ENCODE measurements at regions not wholly inside any gene's neighbourhood (a gene's known extent, or its start where the extent isn't known, plus 50 kb on each side); places are given as distances from the start of the nearest gene placed in this dataset.

DNA sequence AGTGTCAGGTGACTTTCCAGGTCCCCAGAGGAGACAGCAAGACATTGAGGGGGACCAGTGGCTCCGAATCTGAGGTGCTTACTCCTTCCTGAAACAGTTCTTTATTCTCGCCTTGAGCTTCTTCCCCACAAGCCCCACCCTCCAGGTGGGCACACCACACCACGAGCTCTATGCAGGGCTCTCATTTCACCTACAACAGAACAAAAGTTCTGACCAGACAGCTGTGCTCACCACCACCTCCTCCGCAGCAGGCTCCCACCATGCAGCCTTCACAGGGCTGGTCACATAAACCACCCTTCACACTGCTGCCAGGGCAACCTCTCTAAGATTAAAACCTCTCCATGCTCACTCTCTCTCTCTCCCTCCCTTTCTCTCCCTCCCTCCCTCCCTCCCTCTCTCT is 384.5 kb upstream of the ARID1B start:
- Histone ChIP-seq H2AFZ (ENCODE audit: low read depth, low read length, poor library complexity, severe bottlenecking) (no peak overlapping the region), H3K4me1 (ENCODE audit: control insufficient read depth in 1 of 2, insufficient read depth in 2 of 2, low read length in 2 of 2) (no peaks in the 10 kb centered on the region), H3K9me2 (ENCODE audit: insufficient read depth) (no peaks in the 10 kb centered on the region), H3K27me3 (ENCODE audit: insufficient read depth, low read length) (no peaks in the 10 kb centered on the region), H3K4me2 (ENCODE audit: low read length) (no peak overlapping the region), H3K9ac (ENCODE audit: low read length) (no peak overlapping the region), H3K4me3 (replicated peaks in 1 of 2; ENCODE audit: low read depth in 1 of 2, low read length in 2 of 2) (no peak overlapping the region), H3K36me3 (ENCODE audit: control insufficient read depth in 1 of 2, insufficient read depth in 2 of 2, low read length in 2 of 2) (no peaks in the 10 kb centered on the region), H3K9me3 (ENCODE audit: control insufficient read depth in 1 of 2, insufficient read depth in 1 of 2, low read depth in 1 of 2, low read length in 2 of 2) (no peaks in the 10 kb centered on the region), H3K79me2 (ENCODE audit: insufficient read depth, low read length) (no peaks in the 10 kb centered on the region), H4K20me1 (ENCODE audit: insufficient read depth) (no peaks in the 10 kb centered on the region), H3K27ac (ENCODE audit: low read depth, low read length) (no peak overlapping the region)
- RAD21 ChIA-PET (ENCODE audit: low non-redundant PET in 1 of 2, low total read pairs in 2 of 2, uncharacterized antibody in 2 of 2, unreplicated experiment in 2 of 2): no interaction called here
- no peak for DNase-seq (ENCODE audit: low read depth, low spot score)
- CTCF ChIA-PET: no interaction called here
- POLR2A ChIA-PET: no interaction called here
- intact Hi-C loops (cut with micrococcal nuclease): no loop called here
- no peak for ATAC-seq
- BruUV-seq (replicated peaks): no TSS peak
- TF ChIP-seq, protein P1, sequence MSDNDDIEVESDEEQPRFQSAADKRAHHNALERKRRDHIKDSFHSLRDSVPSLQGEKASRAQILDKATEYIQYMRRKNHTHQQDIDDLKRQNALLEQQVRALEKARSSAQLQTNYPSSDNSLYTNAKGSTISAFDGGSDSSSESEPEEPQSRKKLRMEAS (IDR thresholded peaks at IDR 0.05): no peak
- TF ChIP-seq ELF1 (IDR thresholded peaks at IDR 0.05; ENCODE audit: borderline replicate concordance, low read depth): no peak
- no peak for TF ChIP-seq ATF3 (IDR thresholded peaks at IDR 0.05)
- TF ChIP-seq SP1 (IDR thresholded peaks at IDR 0.05; ENCODE audit: low read depth): no peak
- no peak for TF ChIP-seq TCF7L2 (IDR thresholded peaks at IDR 0.05; ENCODE audit: borderline replicate concordance, extremely low read depth, insufficient read depth, insufficient read length)
- TF ChIP-seq EZH2 (IDR thresholded peaks at IDR 0.05): no peak
- TF ChIP-seq ZFX (IDR thresholded peaks at IDR 0.05): no peak
- no peak for TF ChIP-seq POLR2AphosphoS5 (IDR thresholded peaks at IDR 0.05; ENCODE audit: low read depth, low read length)
- TF ChIP-seq, protein P2, sequence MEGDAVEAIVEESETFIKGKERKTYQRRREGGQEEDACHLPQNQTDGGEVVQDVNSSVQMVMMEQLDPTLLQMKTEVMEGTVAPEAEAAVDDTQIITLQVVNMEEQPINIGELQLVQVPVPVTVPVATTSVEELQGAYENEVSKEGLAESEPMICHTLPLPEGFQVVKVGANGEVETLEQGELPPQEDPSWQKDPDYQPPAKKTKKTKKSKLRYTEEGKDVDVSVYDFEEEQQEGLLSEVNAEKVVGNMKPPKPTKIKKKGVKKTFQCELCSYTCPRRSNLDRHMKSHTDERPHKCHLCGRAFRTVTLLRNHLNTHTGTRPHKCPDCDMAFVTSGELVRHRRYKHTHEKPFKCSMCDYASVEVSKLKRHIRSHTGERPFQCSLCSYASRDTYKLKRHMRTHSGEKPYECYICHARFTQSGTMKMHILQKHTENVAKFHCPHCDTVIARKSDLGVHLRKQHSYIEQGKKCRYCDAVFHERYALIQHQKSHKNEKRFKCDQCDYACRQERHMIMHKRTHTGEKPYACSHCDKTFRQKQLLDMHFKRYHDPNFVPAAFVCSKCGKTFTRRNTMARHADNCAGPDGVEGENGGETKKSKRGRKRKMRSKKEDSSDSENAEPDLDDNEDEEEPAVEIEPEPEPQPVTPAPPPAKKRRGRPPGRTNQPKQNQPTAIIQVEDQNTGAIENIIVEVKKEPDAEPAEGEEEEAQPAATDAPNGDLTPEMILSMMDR (IDR thresholded peaks at IDR 0.05 in 2 of 3, conservative IDR thresholded peaks at IDR 0.05 in 1 of 3; ENCODE audit: borderline replicate concordance in 1 of 3, insufficient read depth in 1 of 3, low read depth in 2 of 3, low read length in 2 of 3): no peak
- TF ChIP-seq JUND (IDR thresholded peaks at IDR 0.05): no peak
- no peak for TF ChIP-seq RAD21 (IDR thresholded peaks at IDR 0.05; ENCODE audit: low read depth)
- no peak for TF ChIP-seq ZNF274 (IDR thresholded peaks at IDR 0.05; ENCODE audit: low read depth, low read length)
